ENCODE measurements at regions not wholly inside any gene's neighbourhood (a gene's known extent, or its start where the extent isn't known, plus 50 kb on each side); places are given as distances from the start of the nearest gene placed in this dataset.

DNA sequence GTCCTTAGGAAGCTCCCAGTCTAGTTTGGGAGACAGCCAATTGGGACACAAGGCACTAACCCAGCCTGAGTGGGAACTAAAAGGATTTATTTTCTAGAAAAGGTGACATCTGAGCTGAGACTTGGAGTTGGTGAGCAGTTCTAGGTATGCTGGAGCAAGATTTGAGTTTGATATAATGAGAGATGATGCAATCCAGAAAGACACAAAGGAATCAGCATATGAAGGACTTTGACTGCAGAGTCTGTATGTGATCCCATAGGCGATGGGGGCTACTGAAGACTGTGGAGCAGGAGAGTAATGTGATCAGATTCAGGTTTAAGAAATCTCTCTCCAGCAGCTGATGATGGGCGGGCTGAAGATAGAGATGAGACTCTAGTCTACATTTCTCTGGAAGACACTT, 135.1 kb upstream of the MYCN start:
- TF ChIP-seq, protein P1, sequence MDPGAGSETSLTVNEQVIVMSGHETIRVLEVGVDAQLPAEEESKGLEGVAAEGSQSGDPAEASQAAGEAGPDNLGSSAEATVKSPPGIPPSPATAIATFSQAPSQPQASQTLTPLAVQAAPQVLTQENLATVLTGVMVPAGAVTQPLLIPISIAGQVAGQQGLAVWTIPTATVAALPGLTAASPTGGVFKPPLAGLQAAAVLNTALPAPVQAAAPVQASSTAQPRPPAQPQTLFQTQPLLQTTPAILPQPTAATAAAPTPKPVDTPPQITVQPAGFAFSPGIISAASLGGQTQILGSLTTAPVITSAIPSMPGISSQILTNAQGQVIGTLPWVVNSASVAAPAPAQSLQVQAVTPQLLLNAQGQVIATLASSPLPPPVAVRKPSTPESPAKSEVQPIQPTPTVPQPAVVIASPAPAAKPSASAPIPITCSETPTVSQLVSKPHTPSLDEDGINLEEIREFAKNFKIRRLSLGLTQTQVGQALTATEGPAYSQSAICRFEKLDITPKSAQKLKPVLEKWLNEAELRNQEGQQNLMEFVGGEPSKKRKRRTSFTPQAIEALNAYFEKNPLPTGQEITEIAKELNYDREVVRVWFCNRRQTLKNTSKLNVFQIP (CRISPR knock-in tag; IDR thresholded peaks at IDR 0.05; ENCODE audit: borderline replicate concordance, low read depth): no peak
- TF ChIP-seq ZNF565 (CRISPR knock-in tag; conservative IDR thresholded peaks at IDR 0.05; ENCODE audit: low read depth): no peak
- TF ChIP-seq GLIS3 (CRISPR knock-in tag; IDR thresholded peaks at IDR 0.05): no peak
- TF ChIP-seq BACH2 (CRISPR knock-in tag; IDR thresholded peaks at IDR 0.05; ENCODE audit: borderline replicate concordance): no peak
- TF ChIP-seq, protein P2, sequence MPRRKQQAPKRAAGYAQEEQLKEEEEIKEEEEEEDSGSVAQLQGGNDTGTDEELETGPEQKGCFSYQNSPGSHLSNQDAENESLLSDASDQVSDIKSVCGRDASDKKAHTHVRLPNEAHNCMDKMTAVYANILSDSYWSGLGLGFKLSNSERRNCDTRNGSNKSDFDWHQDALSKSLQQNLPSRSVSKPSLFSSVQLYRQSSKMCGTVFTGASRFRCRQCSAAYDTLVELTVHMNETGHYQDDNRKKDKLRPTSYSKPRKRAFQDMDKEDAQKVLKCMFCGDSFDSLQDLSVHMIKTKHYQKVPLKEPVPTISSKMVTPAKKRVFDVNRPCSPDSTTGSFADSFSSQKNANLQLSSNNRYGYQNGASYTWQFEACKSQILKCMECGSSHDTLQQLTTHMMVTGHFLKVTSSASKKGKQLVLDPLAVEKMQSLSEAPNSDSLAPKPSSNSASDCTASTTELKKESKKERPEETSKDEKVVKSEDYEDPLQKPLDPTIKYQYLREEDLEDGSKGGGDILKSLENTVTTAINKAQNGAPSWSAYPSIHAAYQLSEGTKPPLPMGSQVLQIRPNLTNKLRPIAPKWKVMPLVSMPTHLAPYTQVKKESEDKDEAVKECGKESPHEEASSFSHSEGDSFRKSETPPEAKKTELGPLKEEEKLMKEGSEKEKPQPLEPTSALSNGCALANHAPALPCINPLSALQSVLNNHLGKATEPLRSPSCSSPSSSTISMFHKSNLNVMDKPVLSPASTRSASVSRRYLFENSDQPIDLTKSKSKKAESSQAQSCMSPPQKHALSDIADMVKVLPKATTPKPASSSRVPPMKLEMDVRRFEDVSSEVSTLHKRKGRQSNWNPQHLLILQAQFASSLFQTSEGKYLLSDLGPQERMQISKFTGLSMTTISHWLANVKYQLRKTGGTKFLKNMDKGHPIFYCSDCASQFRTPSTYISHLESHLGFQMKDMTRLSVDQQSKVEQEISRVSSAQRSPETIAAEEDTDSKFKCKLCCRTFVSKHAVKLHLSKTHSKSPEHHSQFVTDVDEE (CRISPR knock-in tag; IDR thresholded peaks at IDR 0.05): no peak
- TF ChIP-seq TOX (CRISPR knock-in tag; IDR thresholded peaks at IDR 0.05; ENCODE audit: borderline replicate concordance): no peak
- TF ChIP-seq, protein P3, sequence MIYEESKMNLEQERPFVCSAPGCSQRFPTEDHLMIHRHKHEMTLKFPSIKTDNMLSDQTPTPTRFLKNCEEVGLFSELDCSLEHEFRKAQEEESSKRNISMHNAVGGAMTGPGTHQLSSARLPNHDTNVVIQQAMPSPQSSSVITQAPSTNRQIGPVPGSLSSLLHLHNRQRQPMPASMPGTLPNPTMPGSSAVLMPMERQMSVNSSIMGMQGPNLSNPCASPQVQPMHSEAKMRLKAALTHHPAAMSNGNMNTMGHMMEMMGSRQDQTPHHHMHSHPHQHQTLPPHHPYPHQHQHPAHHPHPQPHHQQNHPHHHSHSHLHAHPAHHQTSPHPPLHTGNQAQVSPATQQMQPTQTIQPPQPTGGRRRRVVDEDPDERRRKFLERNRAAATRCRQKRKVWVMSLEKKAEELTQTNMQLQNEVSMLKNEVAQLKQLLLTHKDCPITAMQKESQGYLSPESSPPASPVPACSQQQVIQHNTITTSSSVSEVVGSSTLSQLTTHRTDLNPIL (CRISPR knock-in tag; IDR thresholded peaks at IDR 0.05; ENCODE audit: low read depth): no peak
- TF ChIP-seq RARB (CRISPR knock-in tag; IDR thresholded peaks at IDR 0.05): no peak
- TF ChIP-seq ARNTL (CRISPR knock-in tag; IDR thresholded peaks at IDR 0.05; ENCODE audit: borderline replicate concordance, low read depth): no peak
- TF ChIP-seq, protein P4, sequence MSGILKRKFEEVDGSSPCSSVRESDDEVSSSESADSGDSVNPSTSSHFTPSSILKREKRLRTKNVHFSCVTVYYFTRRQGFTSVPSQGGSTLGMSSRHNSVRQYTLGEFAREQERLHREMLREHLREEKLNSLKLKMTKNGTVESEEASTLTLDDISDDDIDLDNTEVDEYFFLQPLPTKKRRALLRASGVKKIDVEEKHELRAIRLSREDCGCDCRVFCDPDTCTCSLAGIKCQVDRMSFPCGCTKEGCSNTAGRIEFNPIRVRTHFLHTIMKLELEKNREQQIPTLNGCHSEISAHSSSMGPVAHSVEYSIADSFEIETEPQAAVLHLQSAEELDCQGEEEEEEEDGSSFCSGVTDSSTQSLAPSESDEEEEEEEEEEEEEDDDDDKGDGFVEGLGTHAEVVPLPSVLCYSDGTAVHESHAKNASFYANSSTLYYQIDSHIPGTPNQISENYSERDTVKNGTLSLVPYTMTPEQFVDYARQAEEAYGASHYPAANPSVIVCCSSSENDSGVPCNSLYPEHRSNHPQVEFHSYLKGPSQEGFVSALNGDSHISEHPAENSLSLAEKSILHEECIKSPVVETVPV (CRISPR knock-in tag; IDR thresholded peaks at IDR 0.05): no peak
- TF ChIP-seq CSDC2 (CRISPR knock-in tag; IDR thresholded peaks at IDR 0.05): no peak
- ATAC-seq: no peak

DNA sequence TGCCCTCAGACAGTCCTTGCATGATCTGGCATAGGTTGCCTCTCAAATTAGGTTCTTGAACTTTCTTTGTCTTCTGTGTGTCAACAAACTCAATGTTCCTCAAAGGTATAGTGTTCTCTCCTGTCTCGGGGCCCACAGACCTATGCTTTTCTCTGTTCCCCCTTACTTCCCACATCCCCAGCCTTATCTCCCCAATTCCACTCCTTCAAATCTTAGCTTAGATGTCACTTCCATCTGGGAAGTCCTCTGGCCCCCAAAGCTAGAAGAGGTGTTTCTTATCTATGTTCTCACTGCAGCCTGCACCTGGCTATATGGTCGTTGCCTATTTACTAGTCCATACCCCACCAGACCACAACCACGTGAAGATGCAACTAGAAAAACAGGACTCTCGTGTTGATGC, 134.6 kb upstream of the MYCN start:
- ATAC-seq: no peak
- no peak for TF ChIP-seq ZFP3 (CRISPR knock-in tag; IDR thresholded peaks at IDR 0.05)
- TF ChIP-seq ZNF8 (CRISPR knock-in tag; IDR thresholded peaks at IDR 0.05): no peak
- no peak for TF ChIP-seq CSDC2 (CRISPR knock-in tag; IDR thresholded peaks at IDR 0.05)
- no peak for TF ChIP-seq OSR1 (CRISPR knock-in tag; IDR thresholded peaks at IDR 0.05)
- TF ChIP-seq ZNF565 (CRISPR knock-in tag; conservative IDR thresholded peaks at IDR 0.05; ENCODE audit: low read depth): no peak
- TF ChIP-seq ZNF70 (CRISPR knock-in tag; IDR thresholded peaks at IDR 0.05): no peak
- TF ChIP-seq TCF4 (CRISPR knock-in tag; IDR thresholded peaks at IDR 0.05; ENCODE audit: borderline replicate concordance): no peak
- no peak for TF ChIP-seq ZFP30 (CRISPR knock-in tag; IDR thresholded peaks at IDR 0.05)
- TF ChIP-seq, protein P5, sequence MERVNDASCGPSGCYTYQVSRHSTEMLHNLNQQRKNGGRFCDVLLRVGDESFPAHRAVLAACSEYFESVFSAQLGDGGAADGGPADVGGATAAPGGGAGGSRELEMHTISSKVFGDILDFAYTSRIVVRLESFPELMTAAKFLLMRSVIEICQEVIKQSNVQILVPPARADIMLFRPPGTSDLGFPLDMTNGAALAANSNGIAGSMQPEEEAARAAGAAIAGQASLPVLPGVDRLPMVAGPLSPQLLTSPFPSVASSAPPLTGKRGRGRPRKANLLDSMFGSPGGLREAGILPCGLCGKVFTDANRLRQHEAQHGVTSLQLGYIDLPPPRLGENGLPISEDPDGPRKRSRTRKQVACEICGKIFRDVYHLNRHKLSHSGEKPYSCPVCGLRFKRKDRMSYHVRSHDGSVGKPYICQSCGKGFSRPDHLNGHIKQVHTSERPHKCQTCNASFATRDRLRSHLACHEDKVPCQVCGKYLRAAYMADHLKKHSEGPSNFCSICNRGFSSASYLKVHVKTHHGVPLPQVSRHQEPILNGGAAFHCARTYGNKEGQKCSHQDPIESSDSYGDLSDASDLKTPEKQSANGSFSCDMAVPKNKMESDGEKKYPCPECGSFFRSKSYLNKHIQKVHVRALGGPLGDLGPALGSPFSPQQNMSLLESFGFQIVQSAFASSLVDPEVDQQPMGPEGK (CRISPR knock-in tag; IDR thresholded peaks at IDR 0.05; ENCODE audit: borderline replicate concordance): no peak
- TF ChIP-seq, protein P1 (CRISPR knock-in tag; IDR thresholded peaks at IDR 0.05; ENCODE audit: borderline replicate concordance, low read depth): no peak
- TF ChIP-seq, protein P2 (CRISPR knock-in tag; IDR thresholded peaks at IDR 0.05): no peak
- TF ChIP-seq GLIS3 (CRISPR knock-in tag; IDR thresholded peaks at IDR 0.05): no peak
- no peak for TF ChIP-seq TOX (CRISPR knock-in tag; IDR thresholded peaks at IDR 0.05; ENCODE audit: borderline replicate concordance)
- no peak for TF ChIP-seq ARNTL (CRISPR knock-in tag; IDR thresholded peaks at IDR 0.05; ENCODE audit: borderline replicate concordance, low read depth)
- TF ChIP-seq BACH2 (CRISPR knock-in tag; IDR thresholded peaks at IDR 0.05; ENCODE audit: borderline replicate concordance): no peak
- TF ChIP-seq, protein P4 (CRISPR knock-in tag; IDR thresholded peaks at IDR 0.05): no peak
- TF ChIP-seq, protein P3 (CRISPR knock-in tag; IDR thresholded peaks at IDR 0.05; ENCODE audit: low read depth): no peak
- no peak for TF ChIP-seq RARB (CRISPR knock-in tag; IDR thresholded peaks at IDR 0.05)
- no peak for TF ChIP-seq SNAI2 (CRISPR knock-in tag; IDR thresholded peaks at IDR 0.05)
